OCI-LY3 (cell line): ENCODE measurements at regions not wholly inside any gene's neighbourhood (a gene's known extent, or its start where the extent isn't known, plus 50 kb on each side); places are given as distances from the start of the nearest gene placed in this dataset.

Experiments used
- H2AFZ ChIP-seq: fragments of 200-600, 300-600 bp; shearing (Covaris generic); 2 replicates; pipeline ENCODE4 v1.6.0; 2014; ENCODE audit warnings: antibody characterized with exemption, low read depth, low read length
- H3K27ac ChIP-seq: fragments of 200-600, 300-600 bp; sonication (generic); 2 replicates; pipeline ENCODE4 v1.5.1; 2014; ENCODE audit warnings: mild to moderate bottlenecking, low read length, moderate library complexity, mixed read lengths
- H3K27me3 ChIP-seq: fragments of 200-600, 300-600 bp; sonication (generic); 2 replicates; pipeline ENCODE4 v1.6.1; 2014; ENCODE audit warnings: low read depth, low read length, mixed read lengths
- H3K36me3 ChIP-seq: fragments of 200-600, 300-600 bp; sonication (generic); replicated peaks from 2 replicates; pipeline ENCODE3; 2014; ENCODE audit warnings: low read depth, low read length, mixed read lengths
- H3K4me1 ChIP-seq: fragments of 300-600, 200-600 bp; sonication (generic); 2 replicates; pipeline ENCODE4 v1.6.1; 2014; ENCODE audit warnings: low read length, mixed read lengths
- H3K4me2 ChIP-seq: fragments of 200-600, 300-600 bp; sonication (generic); 2 replicates; pipeline ENCODE4 v1.6.1; 2014; ENCODE audit warnings: low read length, mixed read lengths
- H3K4me3 ChIP-seq: fragments of 300-600, 200-600 bp; sonication (generic); 2 replicates; pipeline ENCODE4 v1.5.1; 2014; ENCODE audit warnings: antibody characterized with exemption, mild to moderate bottlenecking, low read length, moderate library complexity
- H3K79me2 ChIP-seq: fragments of 300-600, 200-600 bp; shearing (Covaris generic); 2 replicates; pipeline ENCODE4 v1.6.1; 2014; ENCODE audit warnings: mild to moderate bottlenecking, low read length, mixed read lengths
- H3K9ac ChIP-seq: fragments of 300-600, 200-600 bp; shearing (Covaris generic); 2 replicates; pipeline ENCODE4 v1.6.0; 2014; ENCODE audit warnings: mild to moderate bottlenecking, low read length, moderate library complexity
- H3K9me3 ChIP-seq: fragments of 200-600, 300-600 bp; shearing (Covaris generic); 2 replicates; pipeline ENCODE4 v1.6.1; 2014; ENCODE audit warnings: low read length, mixed read lengths; ENCODE audit not compliant: insufficient read depth
- H4K20me1 ChIP-seq: fragments of 200-600, 300-600 bp; sonication (generic); 2 replicates; pipeline ENCODE4 v1.6.1; 2016; ENCODE audit warnings: low read length, mixed read lengths; ENCODE audit not compliant: insufficient read depth
- CTCF ChIP-seq: fragments of 200-600, 300-600 bp; sonication (generic); IDR thresholded peaks from 2 replicates; pipeline ENCODE4 v1.5.1; 2014; ENCODE audit warnings: antibody characterized with exemption, low read length, low read depth
- EZH2phosphoT487 ChIP-seq: fragments of 200-600 bp; shearing (Covaris generic); IDR thresholded peaks from 2 replicates; pipeline ENCODE4 v1.6.1; 2018; ENCODE audit warnings: antibody characterized with exemption, mixed run types, low read depth

GRCh38 chr4:68744368-68744767 lies 71.4 kb upstream of the UGT2B10 start:
- Histone ChIP-seq H3K9ac (no peak overlapping the region), H4K20me1 (no peaks in the 10 kb centered on the region), H2AFZ (no peak overlapping the region), H3K4me2 (no peak overlapping the region), H3K4me3 (no peak overlapping the region), H3K9me3 (no peaks in the 10 kb centered on the region), H3K27ac (no peak overlapping the region), H3K4me1 (no peaks in the 10 kb centered on the region), H3K36me3 (no peaks in the 10 kb centered on the region), H3K79me2 (no peaks in the 10 kb centered on the region), H3K27me3 (no peaks in the 10 kb centered on the region)
- TF ChIP-seq CTCF (no peak), EZH2phosphoT487 (no peak)

- no peaks in the 10 kb centered on the region for H4K20me1 ChIP-seq
- no peak overlapping the region for H3K9ac ChIP-seq
- H3K27ac ChIP-seq = no peak overlapping the region
- no peaks in the 10 kb centered on the region for H3K27me3 ChIP-seq
- TF ChIP-seq CTCF = no peak
- no peak for TF ChIP-seq EZH2phosphoT487
- no peaks in the 10 kb centered on the region for H3K4me1 ChIP-seq
- no peak overlapping the region for H3K4me2 ChIP-seq
- no peaks in the 10 kb centered on the region for H3K79me2 ChIP-seq
- H3K9me3 ChIP-seq = no peaks in the 10 kb centered on the region
- no peaks in the 10 kb centered on the region for H3K36me3 ChIP-seq
- no peak overlapping the region for H3K4me3 ChIP-seq
- no peak overlapping the region for H2AFZ ChIP-seq
Observed at GRCh38 chr4:68748181-68748991, 67.4 kb upstream of the UGT2B10 start.

GRCh38 chr4:68750555-68750954 lies 65.2 kb upstream of the UGT2B10 start:
- TF ChIP-seq EZH2phosphoT487 (no peak), CTCF (no peak)
- Histone ChIP-seq H3K9ac (no peak overlapping the region), H3K4me2 (no peak overlapping the region), H3K36me3 (no peaks in the 10 kb centered on the region), H3K27ac (no peak overlapping the region), H4K20me1 (no peaks in the 10 kb centered on the region), H3K4me3 (no peak overlapping the region), H3K79me2 (no peaks in the 10 kb centered on the region), H3K4me1 (no peaks in the 10 kb centered on the region), H2AFZ (no peak overlapping the region), H3K9me3 (no peaks in the 10 kb centered on the region), H3K27me3 (no peaks in the 10 kb centered on the region)

GRCh38 chr4:68751138-68751537 lies 64.7 kb upstream of the UGT2B10 start:
- H4K20me1 ChIP-seq = no peaks in the 10 kb centered on the region
- H3K9me3 ChIP-seq = no peaks in the 10 kb centered on the region
- TF ChIP-seq CTCF = no peak
- no peak for TF ChIP-seq EZH2phosphoT487
- no peak overlapping the region for H3K4me3 ChIP-seq
- no peak overlapping the region for H3K9ac ChIP-seq
- no peaks in the 10 kb centered on the region for H3K79me2 ChIP-seq
- no peak overlapping the region for H2AFZ ChIP-seq
- no peaks in the 10 kb centered on the region for H3K36me3 ChIP-seq
- no peak overlapping the region for H3K27ac ChIP-seq
- no peak overlapping the region for H3K4me2 ChIP-seq
- no peaks in the 10 kb centered on the region for H3K27me3 ChIP-seq
- no peaks in the 10 kb centered on the region for H3K4me1 ChIP-seq
